H7 (cell line): ENCODE measurements at regions not wholly inside any gene's neighbourhood (a gene's known extent, or its start where the extent isn't known, plus 50 kb on each side); places are given as distances from the start of the nearest gene placed in this dataset.
"Not testable (repeated sequence)": the region's sequence is repeated elsewhere in the genome, so short reads cannot be mapped to it uniquely, and the experiment has no call there.

Experiments
- DNase-seq: peaks from one replicate; pipeline ENCODE4 v3.0.0; 2012
- H3K27me3 ChIP-seq: 2 replicates; pipeline ENCODE4 v1.6.0; 2011; ENCODE audit warnings: mild to moderate bottlenecking, low read length; ENCODE audit not compliant: control insufficient read depth, insufficient read depth
- H3K36me3 ChIP-seq: replicated peaks from 2 replicates; pipeline ENCODE4 v1.5.1; 2011; ENCODE audit warnings: low read length; ENCODE audit not compliant: control insufficient read depth, insufficient read depth
- H3K4me3 ChIP-seq: 2 replicates; pipeline ENCODE4 v1.5.1; 2011; ENCODE audit warnings: low read depth, mild to moderate bottlenecking, control low read depth, low read length, moderate library complexity; ENCODE audit not compliant: insufficient read depth

DNA sequence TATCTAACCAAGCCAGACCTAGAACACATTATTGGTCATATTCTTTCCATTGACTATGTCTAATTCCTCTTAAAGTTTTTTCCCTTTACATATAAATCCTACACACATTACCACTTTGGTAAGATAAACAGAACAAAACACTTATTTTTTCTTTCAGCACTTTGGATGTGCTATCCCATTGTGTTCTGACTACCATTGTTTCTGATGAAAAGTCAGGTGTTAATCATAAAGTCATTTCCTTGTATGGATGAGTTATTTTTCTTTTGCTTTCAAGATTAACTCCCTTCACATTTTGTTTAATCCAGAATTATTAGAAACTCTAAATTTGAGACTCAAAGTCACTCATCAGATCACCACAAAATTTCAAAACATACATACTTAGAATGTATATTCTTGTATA is 504.4 kb upstream of the ZNF337 start:
- H3K4me3 ChIP-seq, DNase-seq, H3K27me3 ChIP-seq, H3K36me3 ChIP-seq: not testable (repeated sequence)

DNA sequence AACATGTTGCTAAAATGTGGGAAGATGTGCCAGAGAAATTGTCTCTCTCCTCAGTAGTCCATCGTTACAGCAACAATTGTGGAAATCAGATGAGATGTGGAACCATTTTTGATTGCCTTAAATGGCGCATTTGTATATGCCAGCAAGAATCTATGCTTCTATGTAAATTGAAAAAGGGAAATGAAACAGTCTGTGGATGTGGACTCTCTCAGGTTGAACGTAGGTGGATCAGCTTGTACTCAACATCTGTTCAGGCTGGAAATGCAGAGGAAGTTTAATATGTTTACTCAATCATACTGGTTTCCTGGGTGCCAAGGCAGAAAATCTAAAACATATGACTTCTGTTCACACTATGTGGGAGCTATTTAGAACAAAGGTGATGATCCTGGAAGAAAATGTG is 490.7 kb upstream of the ZNF337 start:
- H3K4me3 ChIP-seq, H3K27me3 ChIP-seq, H3K36me3 ChIP-seq, DNase-seq: not testable (repeated sequence)

DNA sequence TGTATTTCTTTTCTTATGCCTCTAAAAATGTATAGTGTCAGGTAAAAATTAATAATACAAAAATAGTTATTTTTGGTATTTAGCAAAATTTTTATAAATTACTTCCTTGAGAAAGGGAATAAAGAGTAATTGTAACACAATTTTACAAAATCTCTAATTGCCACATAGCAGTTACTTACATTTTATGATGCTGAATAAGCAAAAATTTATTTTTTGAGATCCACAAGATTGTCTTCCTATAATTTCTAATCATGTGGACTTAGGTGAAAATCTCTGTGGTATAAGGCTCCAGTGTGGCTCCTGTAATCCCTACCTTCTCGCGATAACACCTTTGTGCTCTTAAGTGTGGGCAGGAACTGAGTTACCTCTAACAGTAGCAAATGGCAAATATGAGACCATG is 487.1 kb upstream of the ZNF337 start:
- not testable (repeated sequence) for H3K4me3 ChIP-seq, H3K27me3 ChIP-seq, DNase-seq, H3K36me3 ChIP-seq

DNA sequence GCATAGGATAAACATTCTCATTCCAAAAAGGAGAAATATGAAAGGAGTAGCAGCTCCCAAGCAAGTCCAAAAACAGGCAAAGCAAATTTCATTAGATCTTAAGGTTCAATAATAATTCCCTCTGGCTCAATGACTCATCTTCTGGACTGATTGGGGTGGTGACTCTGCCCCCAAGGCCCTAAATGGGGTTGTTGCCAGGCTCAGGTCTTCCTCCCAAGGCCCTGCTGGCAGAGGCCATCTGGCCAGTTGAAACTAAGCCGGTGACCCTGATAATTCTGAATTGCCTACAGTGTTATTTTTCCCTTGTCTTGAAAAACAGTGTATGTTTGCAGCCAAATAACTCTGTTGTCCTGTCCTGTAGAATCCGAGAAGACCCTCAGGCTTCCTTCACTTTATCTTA is 484.7 kb upstream of the ZNF337 start:
- not testable (repeated sequence) for H3K36me3 ChIP-seq, DNase-seq

DNA sequence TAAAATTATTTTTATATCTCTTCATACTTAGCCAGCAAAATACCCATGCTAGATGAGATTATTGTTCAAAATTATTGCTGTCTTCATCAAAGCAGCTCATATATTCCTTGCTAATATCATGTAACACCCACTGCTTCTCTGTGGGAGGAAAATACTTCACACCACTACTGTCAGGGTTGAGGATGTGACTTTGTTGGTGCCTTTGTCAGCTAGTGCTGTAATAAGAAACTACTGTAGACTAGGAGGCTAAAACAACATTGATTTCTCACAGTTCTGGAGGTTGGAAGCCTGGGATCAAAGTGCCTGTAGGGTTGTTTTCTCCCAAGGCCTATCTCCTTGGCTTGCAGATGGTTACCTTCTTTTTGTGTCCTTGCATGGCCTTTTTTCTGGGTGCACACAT is 475.2 kb upstream of the ZNF337 start:
- H3K4me3 ChIP-seq, H3K36me3 ChIP-seq, H3K27me3 ChIP-seq, DNase-seq: not testable (repeated sequence)

More for the DNA sequence above, 484.7 kb upstream of the ZNF337 start:
- not testable (repeated sequence) for H3K27me3 ChIP-seq, H3K4me3 ChIP-seq

DNA sequence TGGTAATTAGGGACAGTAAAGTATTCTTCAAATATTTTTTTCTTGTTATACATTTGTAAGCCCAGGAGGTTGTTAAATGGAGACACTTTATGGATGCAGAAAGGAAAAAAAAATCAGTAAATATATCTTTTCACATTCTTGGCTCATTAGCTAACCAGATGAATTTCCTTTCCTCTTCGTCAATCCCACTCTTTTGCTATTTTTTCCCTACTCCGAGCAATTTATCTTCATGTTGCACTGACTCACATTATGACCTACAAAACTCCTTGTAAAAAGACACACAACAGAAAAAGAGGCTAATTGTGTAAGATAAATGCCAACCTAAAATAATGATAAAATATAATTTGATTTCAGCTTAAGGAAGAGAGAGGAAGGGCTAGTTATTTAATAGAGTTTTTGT is 472.9 kb upstream of the ZNF337 start:
- Histone ChIP-seq H3K4me3 (no peak overlapping the region), H3K36me3 (no peaks in the 10 kb centered on the region), H3K27me3 (no peaks in the 10 kb centered on the region)
- no peak for DNase-seq

DNA sequence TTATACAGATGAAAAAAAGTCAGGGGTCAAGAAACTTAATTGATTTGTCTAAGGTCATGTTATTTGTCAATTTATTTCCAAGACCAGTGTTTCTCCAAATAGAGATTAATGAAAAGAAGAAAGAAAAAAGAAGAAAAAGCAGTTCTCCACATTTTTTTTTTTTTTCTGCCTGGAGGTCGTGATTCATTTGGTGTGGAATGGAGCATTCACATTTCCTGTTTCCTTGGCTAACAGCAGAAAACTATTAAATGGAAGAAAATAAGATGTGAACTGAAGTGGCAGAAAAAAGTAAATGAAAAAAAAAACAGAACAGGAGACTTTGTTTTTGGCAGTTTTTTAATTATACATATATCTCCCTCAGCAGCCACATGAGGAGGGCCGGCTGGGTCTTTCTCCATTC is 470.8 kb upstream of the ZNF337 start:
- DNase-seq: no peak
- H3K36me3 ChIP-seq: no peaks in the 10 kb centered on the region
- no peaks in the 10 kb centered on the region for H3K27me3 ChIP-seq
- H3K4me3 ChIP-seq: no peak overlapping the region

DNA sequence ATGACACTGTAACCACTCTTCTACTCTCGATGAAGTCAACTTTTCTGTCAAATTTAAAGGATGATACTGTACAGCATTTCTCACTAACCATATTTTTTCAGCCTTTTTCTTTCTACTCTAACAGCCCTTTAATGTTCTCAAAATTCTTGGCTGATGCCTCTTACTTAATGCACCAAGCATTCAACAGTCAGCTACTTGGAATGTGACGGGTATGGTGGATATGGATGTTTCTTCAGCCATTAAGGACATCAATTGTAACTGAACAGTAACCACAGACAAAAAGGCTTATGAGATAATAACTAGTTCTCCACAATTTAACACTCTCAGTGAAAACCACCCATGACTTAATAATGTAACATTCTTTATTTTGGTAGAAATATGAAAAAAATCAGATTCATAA is 467.2 kb upstream of the ZNF337 start:
- no peaks in the 10 kb centered on the region for H3K27me3 ChIP-seq
- H3K4me3 ChIP-seq: no peak overlapping the region
- no peaks in the 10 kb centered on the region for H3K36me3 ChIP-seq
- DNase-seq: no peak

DNA sequence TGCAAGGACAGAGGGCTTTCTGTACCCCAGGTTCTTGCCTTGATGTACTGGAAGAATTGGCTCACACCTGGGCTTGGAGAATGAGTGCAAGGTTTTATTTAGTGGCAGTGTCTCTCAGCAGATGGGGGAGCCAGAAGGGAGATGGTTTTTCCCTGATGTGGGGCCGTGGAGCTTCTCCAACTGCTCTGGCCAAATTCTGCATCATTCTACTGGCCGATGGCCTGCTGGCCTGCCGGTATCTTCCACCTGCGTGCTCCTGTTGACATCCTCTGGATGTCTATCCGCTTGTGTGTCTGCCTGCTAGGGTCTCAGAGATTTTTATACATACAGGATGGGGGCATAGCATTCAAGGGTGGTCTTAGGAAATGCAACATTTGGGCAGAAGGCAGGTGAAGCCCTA is 466.5 kb upstream of the ZNF337 start:
- not testable (repeated sequence) for H3K4me3 ChIP-seq, DNase-seq, H3K27me3 ChIP-seq, H3K36me3 ChIP-seq

DNA sequence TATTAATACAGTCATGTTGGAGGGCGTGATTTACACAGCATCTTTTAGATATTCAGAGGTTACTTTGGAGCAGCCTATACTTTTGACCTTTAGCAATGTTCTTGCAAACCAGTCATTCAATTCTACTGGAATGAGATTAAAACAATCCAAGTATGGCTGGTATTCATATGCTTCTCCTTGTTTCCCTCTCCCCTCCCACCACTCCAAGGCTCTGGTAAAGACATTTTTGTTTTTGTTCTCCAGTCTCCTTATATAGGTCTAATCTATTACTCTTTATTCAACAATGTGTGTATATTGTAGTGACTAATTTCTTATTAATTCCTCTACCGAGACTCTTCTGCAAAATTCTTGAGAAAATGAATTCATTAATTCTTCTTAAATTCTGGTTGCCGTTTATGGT is 465.1 kb upstream of the ZNF337 start:
- H3K27me3 ChIP-seq, H3K4me3 ChIP-seq, H3K36me3 ChIP-seq, DNase-seq: not testable (repeated sequence)

DNA sequence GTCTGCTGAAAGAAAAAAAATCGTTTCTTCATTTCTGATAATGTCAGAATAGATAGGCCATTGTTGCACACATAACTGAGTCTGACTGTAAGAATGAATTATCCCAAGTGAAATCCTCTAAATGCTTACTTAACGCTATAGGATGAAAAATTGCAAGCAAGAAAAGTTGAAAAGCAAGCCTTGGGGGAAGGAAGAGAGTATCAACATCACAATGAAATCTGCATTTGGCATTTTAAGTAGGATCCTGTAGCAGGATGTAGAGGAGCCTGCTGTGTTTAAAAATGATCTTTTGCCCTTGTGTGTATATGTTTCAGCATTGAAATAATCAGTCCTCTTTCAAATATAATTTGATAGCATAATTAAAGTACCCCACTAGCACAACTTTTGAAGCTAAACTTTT is 464.3 kb upstream of the ZNF337 start:
- H3K36me3 ChIP-seq, DNase-seq, H3K27me3 ChIP-seq, H3K4me3 ChIP-seq: not testable (repeated sequence)

DNA sequence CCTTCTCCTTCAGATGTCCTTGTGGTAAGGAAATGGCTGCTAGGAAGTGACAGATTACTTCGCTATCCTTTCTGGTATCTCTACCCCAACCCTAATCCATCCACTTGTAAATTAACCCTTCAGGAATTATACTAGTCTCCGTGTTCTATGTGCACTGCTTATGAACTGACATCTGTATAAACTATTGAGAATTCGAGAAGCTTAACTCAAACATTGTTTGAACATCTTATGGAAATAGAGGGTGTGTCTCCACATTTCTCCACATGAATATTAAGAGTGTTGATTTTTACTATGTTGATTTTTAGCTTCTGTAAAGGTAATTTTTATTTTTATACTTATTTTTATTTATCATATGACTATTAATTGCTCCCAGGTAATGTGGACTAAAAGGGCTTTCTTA is 457.6 kb upstream of the ZNF337 start:
- H3K4me3 ChIP-seq: no peak overlapping the region
- no peaks in the 10 kb centered on the region for H3K27me3 ChIP-seq

DNA sequence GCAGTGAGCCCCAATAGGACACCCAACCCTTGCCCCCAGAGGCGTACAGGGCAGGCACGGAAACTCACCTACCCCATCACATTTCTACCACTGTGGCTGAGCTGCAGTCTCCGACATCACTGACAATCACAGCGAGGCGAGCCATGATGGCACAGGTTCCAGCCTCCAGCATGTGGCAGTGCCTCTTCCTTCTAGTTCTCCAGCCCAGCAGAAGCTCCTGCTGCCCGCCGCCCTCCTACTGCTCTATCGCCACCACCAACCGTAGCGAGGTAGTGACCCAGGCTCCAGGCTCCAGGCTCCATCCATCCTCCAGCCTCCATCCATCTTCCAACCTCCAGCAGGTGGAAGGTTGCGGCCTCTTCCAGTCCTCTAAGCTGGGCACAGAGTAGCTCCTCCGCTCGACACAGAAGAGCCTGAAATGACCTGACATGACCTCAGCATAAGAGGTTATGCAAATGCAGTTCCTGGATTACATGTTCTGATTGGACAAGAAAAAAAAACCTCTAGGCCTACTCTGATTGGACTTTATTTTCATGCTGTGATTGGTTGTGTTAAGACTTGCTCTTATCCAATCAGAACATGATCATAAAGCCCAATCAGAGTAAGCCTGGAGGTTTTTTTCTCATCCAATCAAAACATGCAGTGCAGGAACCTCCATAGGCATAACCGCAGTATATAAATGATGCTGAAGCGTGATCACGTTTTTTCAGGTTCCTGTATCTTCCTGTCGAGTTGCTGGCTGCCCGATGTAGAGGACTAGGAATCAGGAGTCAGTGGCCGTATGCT is 438.9 kb upstream of the ZNF337 start:
- no peak for DNase-seq
- H3K36me3 ChIP-seq: no peaks in the 10 kb centered on the region
- no peak overlapping the region for H3K4me3 ChIP-seq
- H3K27me3 ChIP-seq: no peaks in the 10 kb centered on the region

More for the DNA sequence above, 457.6 kb upstream of the ZNF337 start:
- no peaks in the 10 kb centered on the region for H3K36me3 ChIP-seq
- no peak for DNase-seq

DNA sequence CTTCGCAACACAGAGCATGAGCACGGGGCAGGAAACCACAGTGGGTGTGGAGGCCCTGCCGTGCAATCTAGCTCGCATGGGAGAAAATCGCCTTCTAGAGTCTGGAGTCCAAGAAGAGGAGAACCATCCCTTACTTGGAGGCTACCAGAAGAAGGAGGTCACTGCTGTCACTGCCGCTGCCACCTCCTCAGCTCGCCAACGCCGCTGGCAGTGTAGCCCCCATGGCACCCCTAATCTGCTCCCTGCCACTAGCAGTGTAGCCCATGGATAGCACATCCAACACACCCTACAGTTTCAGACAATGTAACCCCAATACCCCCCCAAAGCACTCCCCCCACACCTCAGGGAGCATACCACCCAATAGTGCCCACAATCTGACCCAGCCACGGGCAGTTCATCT is 438.0 kb upstream of the ZNF337 start:
- no peaks in the 10 kb centered on the region for H3K27me3 ChIP-seq
- H3K36me3 ChIP-seq: no peaks in the 10 kb centered on the region
- H3K4me3 ChIP-seq: no peak overlapping the region
- no peak for DNase-seq

DNA sequence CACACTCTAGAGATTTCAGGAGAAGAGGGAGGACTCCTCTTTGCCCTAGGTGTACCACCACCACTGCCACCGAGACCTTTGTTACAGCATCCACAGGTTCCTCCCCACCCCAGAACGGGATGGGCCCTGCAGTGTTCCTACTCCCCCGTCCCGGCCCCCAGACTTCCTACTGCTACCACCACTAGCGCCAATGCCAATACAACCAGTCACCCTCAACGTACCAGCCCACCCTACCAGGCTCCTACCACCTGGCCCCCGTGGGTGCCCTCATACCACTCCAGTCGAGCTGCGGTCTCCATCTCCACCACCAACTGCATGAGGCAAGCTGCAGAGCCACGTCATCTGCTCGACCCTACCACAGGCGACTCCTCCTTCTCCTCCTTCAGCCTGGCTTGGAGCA is 437.1 kb upstream of the ZNF337 start:
- not testable (repeated sequence) for H3K36me3 ChIP-seq, H3K27me3 ChIP-seq, H3K4me3 ChIP-seq, DNase-seq

DNA sequence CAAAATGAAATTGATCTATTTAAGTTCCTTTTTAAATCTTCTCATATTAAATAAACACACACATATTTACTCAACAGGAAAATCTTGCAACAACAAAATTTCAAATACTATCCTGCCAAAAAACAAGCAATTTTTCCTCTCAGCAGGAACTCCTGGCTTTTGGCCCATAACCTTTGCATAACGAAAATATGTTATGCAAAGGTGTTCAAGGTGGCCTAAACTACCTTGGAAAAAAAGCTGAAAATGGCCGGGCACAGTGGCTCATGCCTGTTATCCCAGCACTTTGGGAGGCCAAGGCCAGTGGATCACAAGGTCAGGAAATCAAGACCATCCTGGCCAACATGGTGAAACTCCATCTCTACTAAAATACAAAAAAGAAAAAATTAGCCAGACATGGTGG is 424.3 kb upstream of the ZNF337 start:
- not testable (repeated sequence) for H3K27me3 ChIP-seq, DNase-seq, H3K4me3 ChIP-seq, H3K36me3 ChIP-seq
